ENCODE measurements at regions not wholly inside any gene's neighbourhood (a gene's known extent, or its start where the extent isn't known, plus 50 kb on each side); places are given as distances from the start of the nearest gene placed in this dataset.

GRCh38 chr4:17352357-17352756 is 159.5 kb downstream of the QDPR start:
- TF ChIP-seq TAF1 (IDR thresholded peaks at IDR 0.05; ENCODE audit: low read depth, low read length) (no peak), POLR2A (IDR thresholded peaks at IDR 0.05; ENCODE audit: low read depth, low read length) (no peak)
